ENCODE measurements at regions not wholly inside any gene's neighbourhood (a gene's known extent, or its start where the extent isn't known, plus 50 kb on each side); places are given as distances from the start of the nearest gene placed in this dataset.
A peak's percentile ranks its signal among the peaks of the same experiment; 100 is the strongest.
"Not testable (repeated sequence)": the region's sequence is repeated elsewhere in the genome, so short reads cannot be mapped to it uniquely, and the experiment has no call there.

DNA sequence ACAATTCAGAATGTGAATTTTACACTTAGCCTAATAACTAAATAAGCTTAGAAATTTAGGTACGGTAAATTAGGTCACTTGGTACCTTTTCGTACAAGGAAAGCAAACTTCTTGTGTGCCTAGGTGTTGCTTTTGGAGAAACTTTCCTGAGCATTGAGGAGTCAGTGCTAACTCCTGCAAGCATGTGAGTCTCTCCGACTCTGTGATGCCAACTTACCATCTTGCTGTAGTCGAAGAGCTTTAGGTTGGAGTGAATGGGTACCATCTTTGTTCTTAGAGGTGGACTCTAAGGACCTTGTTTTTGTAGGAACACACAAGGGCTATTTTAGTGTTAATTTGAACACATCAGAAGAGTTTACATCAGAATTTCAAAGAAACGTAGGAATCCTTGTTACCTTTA lies 688.9 kb downstream of the USP25 start:
- DNase-seq (ENCODE audit: low read depth) = no peak

DNA sequence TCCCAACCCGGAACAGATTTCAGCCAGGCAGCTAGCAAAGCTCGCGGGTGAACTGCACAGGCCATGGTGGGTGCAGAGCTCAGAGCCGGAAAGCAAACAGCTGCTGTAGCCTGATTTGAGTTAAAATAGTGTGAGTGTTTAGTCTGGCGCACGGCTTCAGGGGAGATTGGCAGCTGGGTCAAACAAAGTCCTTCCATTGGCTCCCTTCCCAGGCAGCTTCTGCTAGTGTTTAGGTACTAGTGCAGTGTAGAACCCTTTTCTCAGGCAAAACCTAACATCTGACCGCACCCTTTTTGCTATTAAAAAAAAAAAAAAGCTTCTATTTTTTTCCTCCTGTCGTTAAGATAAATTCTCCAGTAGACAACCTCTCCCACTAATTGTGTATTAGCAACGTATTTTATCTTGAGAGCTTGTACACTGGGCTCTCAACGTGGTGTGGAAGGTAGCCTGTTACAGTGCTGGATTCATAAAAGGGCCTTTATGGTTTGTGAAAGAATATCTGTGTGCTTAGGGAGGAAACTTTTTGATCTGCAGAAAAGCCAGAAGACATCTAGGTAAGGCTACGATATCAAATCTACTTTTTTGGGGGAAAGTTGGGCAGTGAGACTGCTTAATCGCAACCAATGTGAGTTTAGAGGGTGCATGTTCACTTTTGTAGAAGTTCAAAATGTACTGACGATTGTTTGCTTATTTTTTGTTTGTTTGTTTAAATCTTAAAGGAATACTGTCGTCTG lies 689.6 kb downstream of the USP25 start:
- peak; percentile 60 for DNase-seq (ENCODE audit: low read depth)

DNA sequence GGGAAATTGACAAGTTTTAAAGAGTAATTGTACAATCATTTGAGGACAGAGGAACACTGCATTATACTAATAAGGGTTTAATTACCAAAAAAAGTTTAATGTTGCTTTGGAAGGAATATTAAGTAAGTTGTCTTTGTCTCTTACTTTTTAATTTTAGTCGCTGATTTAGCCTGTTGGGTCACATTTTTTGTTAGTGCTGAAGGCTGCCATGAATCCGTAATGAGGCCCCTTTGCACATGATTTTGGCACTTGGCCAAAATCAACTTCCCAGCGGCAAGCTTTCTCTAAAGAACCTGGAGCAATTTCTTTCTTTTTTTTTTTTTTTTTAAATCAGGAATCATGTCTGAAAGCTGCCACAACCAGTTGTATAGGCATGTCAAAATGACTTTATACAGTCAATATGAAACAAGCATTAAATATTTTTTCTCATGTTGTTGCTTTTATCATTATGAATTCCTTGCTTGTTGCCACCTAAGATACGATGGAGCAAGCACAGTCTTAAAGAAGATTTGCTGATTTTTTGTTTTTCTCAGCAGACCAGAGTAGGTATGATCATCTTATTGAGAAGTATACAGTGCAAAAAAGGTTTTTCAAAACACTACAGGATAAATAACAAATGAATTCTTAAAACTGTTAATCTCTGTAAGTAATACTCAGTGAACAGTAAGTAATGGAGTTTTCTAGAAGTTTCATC lies 690.4 kb downstream of the USP25 start:
- peak; percentile 82 for DNase-seq (ENCODE audit: low read depth)

DNA sequence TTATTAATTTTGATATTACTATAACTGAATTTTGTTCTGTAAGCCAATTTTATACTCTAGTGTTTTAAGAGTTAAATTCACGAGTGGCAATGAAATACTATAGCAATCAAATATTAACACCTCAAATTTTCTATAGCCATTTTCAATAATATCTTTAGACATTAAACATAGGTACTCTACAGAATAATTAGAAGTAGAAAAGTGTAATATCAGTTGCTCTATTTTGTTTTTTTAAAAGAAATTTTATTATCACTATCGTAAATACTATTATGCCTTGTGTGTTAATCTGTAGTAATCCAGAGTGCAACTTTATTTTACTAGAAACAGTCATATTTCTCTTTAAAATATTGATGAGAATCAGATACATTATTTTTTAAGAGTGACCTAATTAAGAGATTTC lies 691.2 kb downstream of the USP25 start:
- no peak for DNase-seq (ENCODE audit: low read depth)

DNA sequence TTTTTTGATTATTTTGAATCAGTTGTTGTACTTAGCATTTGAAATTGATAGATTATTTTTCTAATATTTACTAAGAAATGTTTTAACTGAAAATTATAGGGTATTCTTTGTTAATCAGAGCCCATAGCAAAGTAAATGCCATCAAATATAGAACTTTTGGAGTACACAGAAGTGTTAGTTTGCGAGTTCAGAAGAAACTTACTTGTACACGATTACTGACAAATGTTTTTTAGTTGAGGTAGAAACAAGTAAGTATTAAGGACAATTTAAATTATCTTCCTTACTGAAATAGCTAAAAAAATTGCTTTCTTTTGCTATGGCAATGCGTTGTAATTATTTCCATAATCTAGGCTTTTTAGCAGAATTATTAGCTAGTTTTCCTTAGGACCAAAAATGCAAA lies 692.2 kb downstream of the USP25 start:
- DNase-seq (ENCODE audit: low read depth) = no peak

DNA sequence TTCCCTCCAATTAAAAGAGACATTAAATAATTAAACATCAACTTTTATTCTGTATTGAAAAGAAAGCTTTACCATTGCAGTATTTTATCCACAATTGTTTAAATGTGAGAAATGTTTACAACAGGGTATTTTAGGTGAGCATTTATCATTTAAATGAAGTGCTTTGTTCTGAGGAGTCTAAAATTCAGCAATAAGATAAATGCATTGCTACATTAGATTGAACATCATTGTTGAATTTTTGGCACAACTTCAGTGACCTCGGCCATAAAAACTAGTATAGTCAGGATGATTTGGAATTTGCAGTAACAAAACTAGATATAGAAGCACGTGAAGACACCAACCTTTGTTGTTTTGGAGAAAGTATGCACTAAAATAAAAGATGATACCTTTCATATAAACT lies 692.9 kb downstream of the USP25 start:
- DNase-seq (ENCODE audit: low read depth) = peak; percentile 40

DNA sequence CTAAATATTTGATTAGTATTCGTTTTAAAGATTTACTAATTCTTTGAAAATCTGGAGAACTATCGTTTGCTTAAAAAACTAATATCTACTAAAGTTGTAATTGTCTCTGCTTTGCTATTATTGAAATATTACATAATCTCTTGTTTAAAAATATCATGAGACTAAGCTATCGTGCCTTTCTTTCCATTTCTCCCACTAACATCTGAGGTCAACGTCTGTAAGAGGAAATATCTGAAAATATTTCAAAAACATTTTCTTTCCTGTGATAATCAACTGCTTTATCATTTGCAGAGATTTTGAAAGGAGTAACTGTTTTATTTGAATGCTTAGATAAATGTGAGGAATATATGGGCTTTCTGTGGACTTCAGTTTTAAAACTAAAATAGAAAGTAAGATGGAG lies 694.1 kb downstream of the USP25 start:
- no peak for DNase-seq (ENCODE audit: low read depth)

DNA sequence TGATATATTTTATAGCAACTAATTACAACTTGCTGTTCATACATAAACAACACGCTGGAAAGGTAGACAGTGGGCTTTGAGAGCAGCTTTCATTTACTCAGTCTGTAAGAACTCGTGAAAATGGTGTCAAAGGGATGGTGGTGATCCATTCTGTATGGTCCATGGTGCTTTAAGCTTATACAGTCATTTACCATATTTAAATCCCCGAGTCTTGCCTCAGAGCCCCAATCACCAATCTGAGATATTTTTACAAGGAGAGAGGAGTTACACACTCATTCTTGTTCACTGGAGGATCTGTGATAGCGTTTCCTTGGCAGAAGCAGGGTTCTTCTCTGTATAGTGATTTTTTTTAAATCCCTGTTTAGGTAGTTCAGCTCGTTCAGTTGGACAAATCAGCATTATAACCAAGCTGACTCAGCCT lies 694.6 kb downstream of the USP25 start:
- no peak for DNase-seq (ENCODE audit: low read depth)

DNA sequence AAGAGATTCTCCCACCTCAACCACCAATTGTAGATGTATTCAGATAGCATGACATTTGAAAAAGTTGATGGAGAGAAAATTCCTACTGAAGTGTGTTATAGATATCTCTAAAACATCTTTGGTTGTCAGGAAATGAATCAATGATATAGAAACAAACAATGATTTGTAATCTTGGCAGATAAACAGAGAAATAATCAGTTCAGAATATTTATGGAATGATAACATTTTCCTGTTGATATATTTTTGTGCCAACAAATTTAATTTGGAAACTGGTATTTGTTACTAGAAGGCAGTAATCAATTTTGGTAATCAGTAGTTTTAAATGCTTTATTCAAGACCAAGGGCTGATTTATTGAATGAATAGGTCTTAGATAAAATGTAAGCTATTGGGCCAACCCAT lies 695.6 kb downstream of the USP25 start:
- no peak for DNase-seq (ENCODE audit: low read depth)

DNA sequence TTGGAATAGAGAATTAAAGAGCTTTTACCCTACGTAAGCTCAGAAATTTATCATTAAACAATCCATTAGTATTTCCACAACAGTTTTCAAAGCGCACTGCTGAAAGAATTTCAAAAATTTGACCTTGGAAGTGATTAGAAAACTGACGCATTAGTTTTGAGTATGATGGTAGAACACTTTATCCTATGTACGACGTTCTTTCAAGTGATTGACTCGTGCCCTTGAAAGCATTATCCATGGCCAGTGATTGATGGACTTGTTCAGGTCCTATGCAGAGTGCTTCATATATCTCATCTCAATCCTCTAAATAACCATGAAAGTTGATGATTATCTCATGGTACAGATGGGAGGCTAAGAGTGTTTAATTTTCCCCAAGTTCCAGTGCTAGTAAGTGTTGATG lies 697.2 kb downstream of the USP25 start:
- DNase-seq (ENCODE audit: low read depth) = no peak

DNA sequence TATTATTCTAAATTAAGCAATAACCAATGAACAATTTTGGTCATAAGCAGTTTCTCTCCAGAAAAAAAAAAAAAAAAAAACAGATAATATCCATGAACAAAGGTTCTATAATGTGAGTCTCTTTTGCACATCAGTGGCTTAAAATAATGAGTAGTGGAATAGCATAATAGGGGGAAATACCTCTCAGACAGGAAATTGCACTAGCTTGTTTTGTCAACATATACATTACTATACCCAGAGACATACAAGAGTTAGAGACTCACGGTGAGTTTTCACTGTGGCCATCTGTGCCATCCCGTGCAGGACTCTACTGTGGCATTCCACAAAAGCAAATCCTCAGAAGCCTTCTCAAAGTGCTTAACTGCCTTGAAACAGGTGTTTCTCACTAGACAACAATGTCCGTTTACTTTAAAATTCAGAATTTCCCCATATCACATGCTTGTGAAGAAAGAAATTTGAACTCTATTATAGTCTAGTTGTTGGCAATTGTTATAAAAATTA lies 697.9 kb downstream of the USP25 start:
- DNase-seq (ENCODE audit: low read depth) = no peak

DNA sequence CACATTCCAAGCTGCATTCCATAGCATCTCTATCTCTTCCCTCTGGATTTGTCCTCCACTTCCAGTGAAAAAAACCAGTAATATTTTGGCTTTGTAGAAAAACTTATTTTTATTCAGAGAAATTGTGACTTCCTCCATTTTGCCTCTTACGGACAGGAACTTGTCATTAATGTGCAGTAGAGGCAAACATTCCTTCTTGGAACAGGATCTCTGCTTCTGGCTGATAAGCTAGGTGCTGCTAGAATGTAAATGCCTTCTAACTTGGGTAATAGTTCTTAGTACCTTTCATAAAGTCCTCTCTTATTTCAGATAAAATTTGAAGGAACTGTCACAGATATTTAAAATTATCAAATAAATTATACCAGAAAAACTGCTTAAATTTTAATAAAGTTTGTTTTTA lies 707.8 kb downstream of the USP25 start:
- DNase-seq (ENCODE audit: low read depth) = no peak

DNA sequence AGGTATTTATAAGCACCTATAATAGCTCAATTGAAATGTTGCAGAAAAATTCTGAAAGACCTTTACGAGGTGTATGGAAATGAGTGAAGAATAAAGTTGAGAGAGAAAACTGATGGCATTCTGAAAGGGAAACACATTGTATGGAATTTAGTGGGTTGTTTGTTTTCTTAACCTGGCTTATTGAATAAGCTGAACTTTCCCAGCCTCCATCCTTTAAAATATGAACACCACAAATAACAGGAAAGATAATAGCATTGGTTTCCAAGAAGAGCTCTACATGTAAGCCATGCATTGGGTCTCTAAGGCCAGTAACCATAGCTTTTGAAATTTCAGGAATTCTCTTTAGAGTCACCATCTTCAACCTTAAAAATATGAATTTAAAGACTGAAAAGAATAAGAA lies 709.0 kb downstream of the USP25 start:
- no peak for DNase-seq (ENCODE audit: low read depth)

DNA sequence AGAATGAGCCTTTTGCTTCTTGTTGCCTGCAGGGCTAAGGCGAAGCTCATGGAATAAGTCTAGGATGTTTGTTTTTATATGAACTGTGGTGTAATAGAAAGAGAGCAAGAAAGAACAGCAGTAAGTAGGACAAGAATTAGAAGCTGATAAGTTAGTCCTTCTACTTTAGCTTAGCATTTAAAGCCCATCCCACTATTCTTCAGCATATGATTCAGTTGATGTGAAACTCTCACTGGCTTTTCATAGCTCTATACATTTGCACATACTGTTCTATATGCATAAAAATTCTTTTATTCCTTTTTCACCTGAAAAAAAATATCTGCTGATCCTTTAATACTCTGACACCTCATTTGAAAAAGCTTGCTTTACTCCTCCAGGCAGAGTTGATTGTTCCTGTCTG lies 712.0 kb downstream of the USP25 start:
- DNase-seq (ENCODE audit: low read depth) = no peak

DNA sequence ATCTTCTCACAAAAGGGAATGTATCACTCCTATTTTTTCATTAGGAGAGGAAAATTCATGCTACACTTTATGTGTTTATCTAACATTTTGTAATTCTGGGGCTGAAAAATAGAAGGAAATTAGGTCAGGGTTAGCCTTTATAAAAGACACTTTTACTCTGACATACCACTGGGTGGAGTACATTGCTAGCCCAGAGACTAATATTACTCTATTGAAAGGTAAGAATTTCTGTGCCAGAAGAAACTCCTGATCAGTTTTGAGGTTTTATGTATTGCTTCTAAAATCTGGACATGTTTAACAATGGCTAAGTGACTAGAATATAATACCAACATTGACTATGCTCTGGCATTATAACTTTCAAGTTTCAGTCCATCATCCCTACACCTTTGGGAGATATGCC lies 724.6 kb downstream of the USP25 start:
- DNase-seq (ENCODE audit: low read depth) = no peak

DNA sequence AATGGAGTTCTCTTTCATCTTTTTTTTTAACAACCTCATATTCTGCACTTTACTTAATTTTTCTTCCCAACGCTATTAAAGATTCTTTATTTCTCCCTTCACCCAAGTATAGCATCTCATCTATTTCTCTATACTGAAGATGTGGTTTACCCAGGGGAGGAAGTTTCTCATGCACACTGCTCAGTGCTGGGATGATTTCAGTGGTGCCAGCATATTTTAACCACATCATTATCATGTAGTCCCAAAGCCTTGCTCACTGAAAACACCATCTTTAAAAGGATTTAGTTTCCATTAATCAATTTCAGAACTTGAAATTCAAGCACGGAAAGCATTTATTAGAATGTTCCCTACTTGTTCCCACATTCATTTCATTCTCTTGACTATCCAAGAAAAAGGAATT lies 725.7 kb downstream of the USP25 start:
- DNase-seq (ENCODE audit: low read depth) = no peak

DNA sequence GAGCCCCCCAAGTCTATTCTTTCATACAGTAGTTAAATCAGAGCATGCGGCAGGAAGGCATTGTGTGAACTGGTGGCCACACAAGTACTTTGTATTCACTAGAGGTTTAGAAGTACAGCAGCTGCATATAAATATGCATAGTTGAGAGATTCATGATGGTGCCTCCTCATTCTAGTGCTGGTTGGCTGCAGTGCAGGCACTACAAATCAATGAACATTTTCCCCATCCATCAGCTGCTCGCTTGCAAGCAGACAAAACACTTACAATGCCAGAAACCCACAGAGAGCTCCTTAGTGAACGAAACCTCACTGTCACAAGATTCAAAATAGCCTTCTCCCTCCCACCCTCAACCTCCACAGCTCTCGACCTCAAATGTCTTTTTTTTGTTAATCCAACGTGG lies 726.2 kb downstream of the USP25 start:
- no peak for DNase-seq (ENCODE audit: low read depth)

DNA sequence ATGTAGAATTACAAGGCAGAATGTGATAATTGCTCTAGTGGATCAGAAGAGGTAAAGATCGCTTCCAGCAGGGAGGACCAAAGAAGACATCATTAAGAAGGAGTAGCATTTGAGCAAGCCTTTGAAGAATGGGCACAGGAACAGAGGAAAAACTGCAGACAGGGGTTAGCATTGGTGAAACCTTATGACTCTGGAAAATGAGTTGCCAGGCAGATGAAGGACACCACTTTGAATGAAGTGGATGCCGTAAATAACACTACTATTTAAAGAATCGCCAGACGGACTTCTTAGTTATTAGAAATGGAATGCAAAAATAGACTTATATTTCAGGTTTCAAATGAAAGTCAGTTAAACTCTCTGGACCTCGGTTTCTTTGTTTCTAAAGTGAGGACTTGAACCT lies 727.7 kb downstream of the USP25 start:
- no peak for DNase-seq (ENCODE audit: low read depth)

DNA sequence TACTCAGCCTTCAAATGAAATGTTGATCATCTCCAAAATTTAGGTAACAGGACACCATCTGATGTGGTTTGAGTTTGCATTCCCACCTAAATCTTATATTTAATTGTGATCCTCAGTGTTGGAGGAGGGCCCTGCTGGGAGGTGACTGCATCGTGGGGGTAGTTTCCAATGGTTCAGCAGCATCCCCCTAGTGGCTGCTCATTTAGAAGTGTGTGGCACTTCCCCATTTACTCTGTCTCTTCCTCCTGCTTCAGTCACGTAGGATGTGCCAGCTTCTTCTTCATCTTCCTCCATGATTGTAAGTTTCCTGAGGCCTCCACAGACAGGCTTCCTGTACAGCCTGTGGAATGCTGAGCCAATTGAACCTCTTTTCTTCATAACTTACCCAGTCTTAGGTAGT lies 731.2 kb downstream of the USP25 start:
- DNase-seq (ENCODE audit: low read depth) = no peak

DNA sequence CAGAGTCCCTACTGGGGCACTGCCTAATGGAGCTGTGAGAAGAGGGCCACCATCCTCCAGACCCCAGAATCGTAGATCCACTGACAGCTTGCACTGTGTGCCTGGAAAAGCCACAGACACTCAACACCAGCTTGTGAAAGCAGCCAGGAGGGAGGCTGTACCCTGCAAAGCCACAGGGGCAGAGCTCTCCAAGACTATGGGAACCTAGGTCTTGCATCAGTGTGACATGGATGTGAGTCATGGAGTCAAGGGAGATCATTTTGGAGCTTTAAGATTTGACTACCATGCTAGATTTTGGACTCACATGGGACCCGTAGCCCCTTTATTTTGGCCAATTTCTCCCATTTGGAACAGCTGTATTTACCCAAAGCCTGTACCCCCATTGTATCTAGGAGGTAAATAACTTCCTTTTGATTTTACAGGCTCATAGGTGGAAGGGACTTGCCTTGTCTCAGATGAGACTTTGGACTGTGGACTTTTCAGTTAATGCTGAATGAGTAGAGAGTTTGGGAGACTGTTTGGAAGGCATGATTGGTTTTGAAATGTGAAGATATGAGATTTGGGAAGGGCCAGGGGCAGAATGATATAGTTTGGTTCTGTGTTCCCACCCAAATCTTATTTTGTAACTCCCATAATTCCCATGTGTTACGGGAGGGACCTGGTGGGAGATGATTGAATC lies 734.6 kb downstream of the USP25 start:
- not testable (repeated sequence) for DNase-seq (ENCODE audit: low read depth)

DNA sequence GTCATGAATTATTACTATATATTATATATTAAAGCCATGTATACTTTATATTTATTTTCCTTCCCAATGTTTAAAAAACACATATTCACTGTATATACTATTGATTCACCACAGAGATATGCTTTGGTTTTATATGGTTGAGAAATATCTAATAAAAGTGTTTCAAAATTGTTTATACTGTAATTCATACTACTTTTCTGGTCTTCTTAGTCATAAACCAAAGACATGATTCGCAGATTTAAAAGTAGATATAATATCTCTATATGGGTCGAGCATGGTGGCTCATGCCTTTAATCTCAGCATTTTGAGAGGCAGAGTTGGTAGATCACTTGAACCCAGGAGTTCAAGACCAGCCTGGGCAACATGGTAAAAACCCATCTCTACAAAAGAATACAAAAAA lies 738.4 kb downstream of the USP25 start:
- DNase-seq (ENCODE audit: low read depth) = no peak

DNA sequence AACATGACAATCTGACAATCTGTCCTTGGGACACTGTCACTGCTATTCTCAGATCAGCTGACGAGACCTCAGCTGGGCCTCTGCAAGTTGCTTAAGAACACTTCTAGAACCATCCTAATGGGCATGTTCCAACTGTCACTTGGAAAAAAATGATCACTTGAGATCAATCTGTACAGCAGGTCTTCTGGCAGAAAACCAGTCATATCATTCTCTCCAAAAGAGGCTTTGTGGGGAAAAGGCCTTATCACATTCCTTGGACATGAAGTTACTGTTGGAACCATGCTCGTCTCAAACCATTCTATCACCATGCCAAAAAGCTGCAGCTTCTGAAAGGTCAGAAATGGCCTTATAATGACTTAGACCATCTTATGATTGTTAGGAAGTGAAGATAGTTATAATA lies 744.2 kb downstream of the USP25 start:
- no peak for DNase-seq (ENCODE audit: low read depth)

Data from forelimb muscle (tissue), 1 donor.